ENCODE measurements at regions not wholly inside any gene's neighbourhood (a gene's known extent, or its start where the extent isn't known, plus 50 kb on each side); places are given as distances from the start of the nearest gene placed in this dataset.

DNA sequence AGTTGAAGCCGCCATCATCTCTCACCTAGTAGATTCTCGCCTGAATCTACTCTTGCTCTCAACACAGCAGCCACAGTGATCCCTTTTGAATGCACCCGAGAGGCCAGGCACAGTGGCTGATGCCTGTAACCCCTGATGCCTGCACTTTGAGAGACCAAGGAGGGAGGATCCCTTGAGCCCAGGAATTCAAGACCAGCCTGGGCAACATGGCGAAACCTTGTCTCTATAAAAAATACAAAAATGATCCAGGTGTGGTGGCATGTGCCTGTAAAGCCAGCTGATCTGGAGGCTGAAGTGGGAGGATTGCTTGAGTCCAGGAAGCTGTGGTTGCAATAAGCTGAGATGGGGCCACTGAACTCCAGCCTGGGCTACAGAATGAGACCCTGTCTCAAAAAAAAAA is 60.3 kb upstream of the EML4 start:
- WGBS: over 99% methylated on average over 4 of the region's 4 CpGs
- Histone ChIP-seq H3K27me3 (ENCODE audit: control insufficient read depth in 2 of 2, insufficient read depth in 1 of 2, low read length in 1 of 2) (no peaks in the 10 kb centered on the region), H3K4me3 (ENCODE audit: low read length in 2 of 2) (no peak overlapping the region), H3K36me3 (ENCODE audit: control insufficient read depth in 2 of 2, insufficient read depth in 2 of 2, low read length in 1 of 2) (no peaks in the 10 kb centered on the region), H3K27ac (ENCODE audit: low read depth in 1 of 2, low read length in 1 of 2) (no peak overlapping the region), H3K4me1 (ENCODE audit: control insufficient read depth in 2 of 2, insufficient read depth in 2 of 2, low read length in 2 of 2) (peaks cover 47 to 56% of the 10 kb centered on the region in 2 donors), H3K9me3 (ENCODE audit: control insufficient read depth in 2 of 2, insufficient read depth in 1 of 2, low read length in 1 of 2) (no peaks in the 10 kb centered on the region)
- DNase-seq (ENCODE audit: low read depth in 6 of 9, low spot score in 9 of 9): no peak

DNA sequence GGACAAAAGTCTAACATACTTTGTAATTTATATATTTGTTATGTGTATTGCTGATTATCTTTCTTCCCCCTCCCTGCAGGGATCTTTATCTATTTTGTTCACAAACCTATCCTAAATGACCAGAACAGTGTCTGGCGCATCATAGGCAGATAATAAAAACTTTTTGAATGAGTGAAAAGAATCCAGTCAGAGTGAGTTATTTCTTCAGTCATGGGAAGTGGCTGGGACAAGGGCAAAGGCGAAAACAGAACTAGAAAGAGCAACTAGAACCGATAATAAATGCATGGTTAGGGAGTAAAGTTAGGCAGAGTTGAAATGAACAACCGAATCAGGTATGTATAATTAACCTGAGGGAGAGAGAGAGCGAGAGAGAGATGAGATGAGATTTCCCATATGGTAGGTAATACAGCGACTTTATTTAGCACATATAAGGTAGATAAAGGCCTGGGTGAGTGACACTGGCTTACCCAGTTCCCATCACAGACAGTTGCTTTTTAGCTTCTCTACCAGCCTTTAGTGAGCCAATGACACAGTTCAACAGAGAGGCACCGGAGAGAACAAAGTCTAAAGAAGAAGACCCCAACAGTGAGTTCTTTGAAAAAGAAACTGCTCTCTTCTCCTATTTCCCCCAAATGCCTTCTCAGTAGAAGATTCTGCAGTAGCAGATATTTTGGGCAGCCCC is 59.1 kb upstream of the EML4 start:
- no peaks in the 10 kb centered on the region for H3K27me3 ChIP-seq (ENCODE audit: control insufficient read depth in 2 of 2, insufficient read depth in 1 of 2, low read length in 1 of 2)
- 94% methylated on average over 7 of the region's 7 CpGs for WGBS
- no peaks in the 10 kb centered on the region for H3K36me3 ChIP-seq (ENCODE audit: control insufficient read depth in 2 of 2, insufficient read depth in 2 of 2, low read length in 1 of 2)
- no peaks in the 10 kb centered on the region for H3K9me3 ChIP-seq (ENCODE audit: control insufficient read depth in 2 of 2, insufficient read depth in 1 of 2, low read length in 1 of 2)
- H3K4me1 ChIP-seq (ENCODE audit: control insufficient read depth in 2 of 2, insufficient read depth in 2 of 2, low read length in 2 of 2): peaks cover 35 to 44% of the 10 kb centered on the region in 2 donors
- no peak for DNase-seq (ENCODE audit: low read depth in 6 of 9, low spot score in 9 of 9)
- H3K27ac ChIP-seq (ENCODE audit: low read depth in 1 of 2, low read length in 1 of 2): no peak overlapping the region
- H3K4me3 ChIP-seq (ENCODE audit: low read length in 2 of 2): no peak overlapping the region

DNA sequence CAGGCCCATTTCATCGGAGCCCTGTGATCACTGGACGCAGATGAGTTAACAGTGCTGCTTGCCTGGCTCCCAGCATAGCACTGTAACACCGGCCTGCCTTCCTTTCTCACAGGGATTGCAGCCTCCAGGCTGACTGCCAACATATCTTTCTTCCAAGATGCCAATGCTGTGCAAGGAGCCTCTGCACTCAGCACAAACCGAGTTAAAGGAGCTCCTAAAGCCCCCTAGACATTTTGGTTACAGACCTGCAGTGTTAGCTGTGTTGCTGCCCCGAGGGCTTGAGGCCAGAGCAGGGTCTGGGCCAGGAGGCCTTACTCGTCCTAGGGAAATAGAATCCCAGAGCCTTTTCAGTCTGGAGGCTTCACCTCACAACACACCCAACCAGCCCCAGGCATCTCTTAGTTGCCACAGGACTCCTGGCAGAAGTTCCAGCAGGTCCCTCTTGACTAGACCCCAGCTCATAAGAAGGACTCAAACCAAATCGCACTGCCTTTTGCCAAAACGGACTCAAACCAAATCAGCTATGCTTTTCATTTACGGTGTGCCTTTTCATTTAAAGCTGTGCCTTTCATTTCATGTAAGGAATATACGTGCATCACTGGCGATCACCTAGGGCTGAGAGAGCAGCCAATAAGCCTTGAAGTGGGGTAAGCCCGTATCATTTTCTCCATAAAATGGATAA is 58.4 kb upstream of the EML4 start:
- Histone ChIP-seq H3K4me3 (ENCODE audit: low read length in 2 of 2) (no peak overlapping the region), H3K36me3 (ENCODE audit: control insufficient read depth in 2 of 2, insufficient read depth in 2 of 2, low read length in 1 of 2) (no peaks in the 10 kb centered on the region), H3K9me3 (ENCODE audit: control insufficient read depth in 2 of 2, insufficient read depth in 1 of 2, low read length in 1 of 2) (no peaks in the 10 kb centered on the region), H3K27ac (ENCODE audit: low read depth in 1 of 2, low read length in 1 of 2) (peak overlapping the region in 1 of 2 donors; percentile 13), H3K27me3 (ENCODE audit: control insufficient read depth in 2 of 2, insufficient read depth in 1 of 2, low read length in 1 of 2) (no peaks in the 10 kb centered on the region), H3K4me1 (ENCODE audit: control insufficient read depth in 2 of 2, insufficient read depth in 2 of 2, low read length in 2 of 2) (peaks cover 28 to 37% of the 10 kb centered on the region in 2 donors)
- DNase-seq (ENCODE audit: low read depth in 6 of 9, low spot score in 9 of 9): no peak
- 95% methylated on average over 12 of the region's 12 CpGs for WGBS

DNA sequence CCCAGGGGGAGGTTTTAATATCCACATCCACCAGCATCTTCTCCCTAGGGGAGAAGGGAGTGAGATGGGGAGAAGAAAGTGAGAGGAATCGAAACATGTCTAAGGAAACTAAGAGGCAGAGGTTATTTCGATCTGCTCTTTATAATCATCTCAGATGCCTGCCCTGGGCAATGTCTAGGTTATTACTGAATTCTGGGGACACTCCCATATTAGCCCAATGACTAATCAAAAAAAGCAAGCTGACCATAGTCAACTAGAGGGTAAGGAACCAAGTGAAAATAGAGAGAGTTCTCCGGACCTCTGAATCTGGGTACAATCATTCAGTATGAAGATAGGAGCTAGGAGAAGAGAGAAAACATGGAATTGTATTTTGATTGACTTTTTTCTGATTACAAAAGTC is 56.7 kb upstream of the EML4 start:
- Histone ChIP-seq H3K9me3 (ENCODE audit: control insufficient read depth in 2 of 2, insufficient read depth in 1 of 2, low read length in 1 of 2) (no peaks in the 10 kb centered on the region), H3K27ac (ENCODE audit: low read depth in 1 of 2, low read length in 1 of 2) (no peak overlapping the region), H3K4me3 (ENCODE audit: low read length in 2 of 2) (no peak overlapping the region), H3K36me3 (ENCODE audit: control insufficient read depth in 2 of 2, insufficient read depth in 2 of 2, low read length in 1 of 2) (no peaks in the 10 kb centered on the region), H3K27me3 (ENCODE audit: control insufficient read depth in 2 of 2, insufficient read depth in 1 of 2, low read length in 1 of 2) (no peaks in the 10 kb centered on the region), H3K4me1 (ENCODE audit: control insufficient read depth in 2 of 2, insufficient read depth in 2 of 2, low read length in 2 of 2) (peaks cover 12 to 21% of the 10 kb centered on the region in 2 donors)
- WGBS: 98% methylated on average over 3 of the region's 3 CpGs
- DNase-seq (ENCODE audit: low read depth in 6 of 9, low spot score in 9 of 9): no peak

DNA sequence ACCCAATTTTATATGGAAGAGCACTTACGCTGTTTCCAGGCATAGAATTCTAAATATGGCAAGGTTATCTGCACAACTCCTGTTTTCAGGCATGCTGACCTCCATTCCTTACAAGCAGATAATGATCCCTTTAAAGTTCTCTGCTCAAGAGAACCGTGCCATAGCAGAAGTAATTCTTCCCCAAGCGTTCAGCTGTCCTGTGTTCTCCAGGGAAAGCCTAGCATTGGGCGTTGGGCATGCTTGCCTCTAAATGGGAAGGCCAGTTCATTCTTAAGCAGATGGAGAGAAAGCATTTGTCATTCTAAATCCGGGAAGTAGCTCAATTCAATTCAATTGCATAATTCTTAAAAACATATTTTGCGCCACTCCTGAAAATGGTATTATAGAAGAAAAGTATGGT is 55.7 kb upstream of the EML4 start:
- no peaks in the 10 kb centered on the region for H3K36me3 ChIP-seq (ENCODE audit: control insufficient read depth in 2 of 2, insufficient read depth in 2 of 2, low read length in 1 of 2)
- no peak overlapping the region for H3K27ac ChIP-seq (ENCODE audit: low read depth in 1 of 2, low read length in 1 of 2)
- no peak for DNase-seq (ENCODE audit: low read depth in 6 of 9, low spot score in 9 of 9)
- H3K27me3 ChIP-seq (ENCODE audit: control insufficient read depth in 2 of 2, insufficient read depth in 1 of 2, low read length in 1 of 2): no peaks in the 10 kb centered on the region
- H3K4me3 ChIP-seq (ENCODE audit: low read length in 2 of 2): no peak overlapping the region
- H3K9me3 ChIP-seq (ENCODE audit: control insufficient read depth in 2 of 2, insufficient read depth in 1 of 2, low read length in 1 of 2): no peaks in the 10 kb centered on the region
- peaks cover 11 to 19% of the 10 kb centered on the region in 2 donors for H3K4me1 ChIP-seq (ENCODE audit: control insufficient read depth in 2 of 2, insufficient read depth in 2 of 2, low read length in 2 of 2)
- WGBS: 96% methylated on average over 6 of the region's 6 CpGs

DNA sequence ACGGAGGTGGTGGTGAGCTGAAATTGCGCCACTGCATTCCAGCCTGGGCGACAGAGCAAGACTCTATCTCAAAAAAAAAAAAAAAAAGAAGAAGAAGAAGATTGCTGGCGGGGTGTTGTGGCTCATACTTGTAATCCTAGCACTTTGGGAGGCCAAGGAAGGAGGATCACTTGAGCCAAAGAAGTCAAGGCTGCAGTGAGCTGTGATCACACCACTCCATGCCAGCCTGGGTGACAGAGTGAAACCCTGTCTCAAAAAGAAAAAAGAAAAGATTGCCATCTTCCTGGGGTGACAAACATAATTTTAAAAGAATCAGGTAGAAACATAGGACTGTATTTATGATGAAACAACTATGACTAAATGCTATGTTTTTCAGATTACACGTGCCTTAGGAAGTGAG is 55.1 kb upstream of the EML4 start:
- Histone ChIP-seq H3K27ac (ENCODE audit: low read depth in 1 of 2, low read length in 1 of 2) (no peak overlapping the region), H3K4me1 (ENCODE audit: control insufficient read depth in 2 of 2, insufficient read depth in 2 of 2, low read length in 2 of 2) (peaks cover 8 to 16% of the 10 kb centered on the region in 2 donors), H3K36me3 (ENCODE audit: control insufficient read depth in 2 of 2, insufficient read depth in 2 of 2, low read length in 1 of 2) (no peaks in the 10 kb centered on the region), H3K9me3 (ENCODE audit: control insufficient read depth in 2 of 2, insufficient read depth in 1 of 2, low read length in 1 of 2) (no peaks in the 10 kb centered on the region), H3K4me3 (ENCODE audit: low read length in 2 of 2) (no peak overlapping the region), H3K27me3 (ENCODE audit: control insufficient read depth in 2 of 2, insufficient read depth in 1 of 2, low read length in 1 of 2) (no peaks in the 10 kb centered on the region)
- 95% methylated on average over 5 of the region's 5 CpGs for WGBS
- DNase-seq (ENCODE audit: low read depth in 6 of 9, low spot score in 9 of 9): no peak

DNA sequence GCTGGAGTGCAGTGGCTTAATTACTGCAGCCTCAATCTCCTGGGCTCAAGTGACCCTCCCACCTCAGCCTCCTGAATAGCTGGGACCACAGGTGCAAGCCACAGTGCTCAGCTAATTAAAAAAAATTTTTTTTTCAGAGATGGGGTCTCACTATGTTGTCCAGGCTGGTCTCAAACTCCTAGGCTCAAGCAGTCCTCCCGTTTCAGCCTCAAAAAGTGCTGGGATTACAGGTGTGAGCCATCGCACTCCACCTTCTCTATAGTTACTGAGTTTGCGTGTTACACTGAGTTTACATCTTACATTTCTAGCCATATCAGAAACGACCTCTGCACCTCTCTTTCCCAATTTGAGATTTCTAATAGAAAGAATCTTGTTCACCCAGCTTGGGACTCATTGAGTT is 53.6 kb upstream of the EML4 start:
- DNase-seq (ENCODE audit: low read depth in 6 of 9, low spot score in 9 of 9): no peak
- H3K9me3 ChIP-seq (ENCODE audit: control insufficient read depth in 2 of 2, insufficient read depth in 1 of 2, low read length in 1 of 2): no peaks in the 10 kb centered on the region
- H3K27me3 ChIP-seq (ENCODE audit: control insufficient read depth in 2 of 2, insufficient read depth in 1 of 2, low read length in 1 of 2): no peaks in the 10 kb centered on the region
- WGBS: 97% methylated on average over 4 of the region's 4 CpGs
- H3K27ac ChIP-seq (ENCODE audit: low read depth in 1 of 2, low read length in 1 of 2): no peak overlapping the region
- H3K36me3 ChIP-seq (ENCODE audit: control insufficient read depth in 2 of 2, insufficient read depth in 2 of 2, low read length in 1 of 2): no peaks in the 10 kb centered on the region
- no peak overlapping the region for H3K4me3 ChIP-seq (ENCODE audit: low read length in 2 of 2)
- H3K4me1 ChIP-seq (ENCODE audit: control insufficient read depth in 2 of 2, insufficient read depth in 2 of 2, low read length in 2 of 2): peaks cover 3 to 6% of the 10 kb centered on the region in 2 donors

DNA sequence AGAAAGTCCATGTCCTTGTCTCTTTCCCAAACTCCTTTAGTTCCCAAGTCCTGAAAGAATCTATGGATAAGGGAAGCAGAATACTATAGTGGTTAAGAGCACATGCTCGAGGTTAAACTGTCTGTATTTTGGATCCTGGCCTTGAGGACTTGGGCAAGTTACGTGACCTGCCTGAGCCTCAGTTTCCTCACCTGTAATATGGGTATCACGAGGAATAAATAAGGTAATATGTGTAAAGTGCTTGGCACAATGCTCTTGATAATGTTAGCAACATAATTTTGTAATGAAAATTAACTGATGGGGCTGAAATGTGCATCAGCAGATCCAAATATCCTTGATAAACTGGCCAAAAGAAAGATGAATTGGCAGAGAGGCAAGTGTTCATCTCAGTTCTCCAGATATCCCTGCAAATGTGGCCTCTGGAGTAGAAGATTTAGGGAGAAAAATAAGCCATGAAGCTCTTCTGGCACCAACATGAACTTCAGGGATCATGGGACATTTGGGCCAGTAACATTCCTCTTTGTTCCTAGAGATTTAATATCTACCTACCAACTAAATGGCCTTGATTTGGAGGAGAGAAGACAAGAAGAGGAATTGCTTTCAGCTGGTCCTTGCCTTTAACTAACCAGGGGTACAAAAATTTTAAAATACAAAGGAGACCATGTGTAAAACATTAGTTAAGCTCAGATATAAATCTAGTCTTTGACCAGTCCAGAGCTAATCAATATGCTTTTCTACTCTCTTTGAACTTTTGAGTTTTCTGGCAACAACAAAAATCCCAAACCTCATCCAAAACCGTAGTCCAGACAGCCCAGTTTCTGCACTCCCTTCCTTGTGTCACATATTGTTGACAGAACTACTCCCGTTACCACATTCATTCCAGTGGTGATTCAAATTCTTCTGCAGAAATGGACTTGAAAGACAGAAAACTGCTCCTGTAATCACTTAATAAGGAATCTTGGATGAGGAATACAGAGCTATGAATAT is 52.7 kb upstream of the EML4 start:
- H3K27me3 ChIP-seq (ENCODE audit: control insufficient read depth in 2 of 2, insufficient read depth in 1 of 2, low read length in 1 of 2): no peaks in the 10 kb centered on the region
- whole genome bisulfite sequencing: 95% methylated on average over 5 of the region's 5 CpGs
- no peak overlapping the region for H3K27ac ChIP-seq (ENCODE audit: low read depth in 1 of 2, low read length in 1 of 2)
- peaks cover 0 to 3% of the 10 kb centered on the region in 2 donors for H3K4me1 ChIP-seq (ENCODE audit: control insufficient read depth in 2 of 2, insufficient read depth in 2 of 2, low read length in 2 of 2)
- no peak overlapping the region for H3K4me3 ChIP-seq (ENCODE audit: low read length in 2 of 2)
- H3K36me3 ChIP-seq (ENCODE audit: control insufficient read depth in 2 of 2, insufficient read depth in 2 of 2, low read length in 1 of 2): no peaks in the 10 kb centered on the region
- no peak for DNase-seq (ENCODE audit: low read depth in 6 of 9, low spot score in 9 of 9)
- H3K9me3 ChIP-seq (ENCODE audit: control insufficient read depth in 2 of 2, insufficient read depth in 1 of 2, low read length in 1 of 2): peaks cover 0 to 2% of the 10 kb centered on the region in 2 donors

DNA sequence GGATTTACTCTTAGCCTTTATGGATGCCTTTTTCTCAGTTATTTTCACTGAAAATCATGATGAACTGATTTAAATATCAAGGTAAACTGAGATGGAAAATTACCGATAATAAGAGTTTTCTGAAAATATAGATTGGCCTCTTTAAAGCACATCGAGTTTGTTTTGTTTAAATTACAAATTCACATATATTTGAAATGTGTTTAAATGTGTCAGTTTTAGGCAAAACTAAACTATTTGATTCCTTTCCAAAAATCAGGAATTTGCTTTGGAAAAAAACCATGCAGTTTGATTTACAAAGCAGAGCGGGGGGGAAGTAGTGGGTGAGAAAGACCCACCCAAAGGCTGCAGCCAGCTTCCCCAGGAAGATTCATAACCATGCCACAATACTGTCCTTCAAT is 52.0 kb upstream of the EML4 start:
- no peak overlapping the region for H3K27ac ChIP-seq (ENCODE audit: low read depth in 1 of 2, low read length in 1 of 2)
- peaks cover 0 to 4% of the 10 kb centered on the region in 2 donors for H3K9me3 ChIP-seq (ENCODE audit: control insufficient read depth in 2 of 2, insufficient read depth in 1 of 2, low read length in 1 of 2)
- H3K27me3 ChIP-seq (ENCODE audit: control insufficient read depth in 2 of 2, insufficient read depth in 1 of 2, low read length in 1 of 2): no peaks in the 10 kb centered on the region
- WGBS: 96% methylated on average over 3 of the region's 3 CpGs
- H3K4me1 ChIP-seq (ENCODE audit: control insufficient read depth in 2 of 2, insufficient read depth in 2 of 2, low read length in 2 of 2): peaks cover 0 to 3% of the 10 kb centered on the region in 2 donors
- no peak for DNase-seq (ENCODE audit: low read depth in 6 of 9, low spot score in 9 of 9)
- no peak overlapping the region for H3K4me3 ChIP-seq (ENCODE audit: low read length in 2 of 2)
- H3K36me3 ChIP-seq (ENCODE audit: control insufficient read depth in 2 of 2, insufficient read depth in 2 of 2, low read length in 1 of 2): no peaks in the 10 kb centered on the region

Data from thymus (tissue), 11 donors.